Nucleus accumbens (tissue), 56 donors: ENCODE measurements at regions not wholly inside any gene's neighbourhood (a gene's known extent, or its start where the extent isn't known, plus 50 kb on each side); places are given as distances from the start of the nearest gene placed in this dataset.
"Not testable (repeated sequence)": the region's sequence is repeated elsewhere in the genome, so short reads cannot be mapped to it uniquely, and the experiment has no call there.

Source experiments
- DNase-seq, 56 donors: peaks; one replicate each; lab custom pipeline; 2025; lab: John Stamatoyannopoulos, UW

- not testable (repeated sequence) for DNase-seq
Measured at GRCh38 chr2:240385451-240386161, 49.9 kb upstream of the GPC1 start.
